Chondrocyte (in vitro differentiated cells): ENCODE measurements at regions not wholly inside any gene's neighbourhood (a gene's known extent, or its start where the extent isn't known, plus 50 kb on each side); places are given as distances from the start of the nearest gene placed in this dataset.

Experiments used
- DNase-seq: peaks from one replicate; pipeline ENCODE4 v3.0.0; 2021; ENCODE audit warnings: mixed read lengths, low spot score
- H3K27ac Mint-ChIP-seq: one replicate; pipeline ENCODE4 v1.8.0; 2021; ENCODE audit warnings: mild to moderate bottlenecking, moderate library complexity, mixed read lengths; ENCODE audit not compliant: unreplicated experiment
- H3K27me3 Mint-ChIP-seq: 2 replicates; pipeline ENCODE4 v1.8.0; 2021; ENCODE audit warnings: low read depth, mixed read lengths
- H3K36me3 Mint-ChIP-seq: 2 replicates; pipeline ENCODE4 v1.8.0; 2021; ENCODE audit warnings: low read depth, mixed read lengths
- H3K4me1 Mint-ChIP-seq: 2 replicates; pipeline ENCODE4 v1.8.0; 2021; ENCODE audit warnings: low read depth, mild to moderate bottlenecking, mixed read lengths
- H3K4me3 Mint-ChIP-seq: one replicate; pipeline ENCODE4 v1.8.0; 2021; ENCODE audit warnings: mild to moderate bottlenecking, moderate library complexity, mixed read lengths; ENCODE audit not compliant: unreplicated experiment
- H3K9me3 Mint-ChIP-seq: 2 replicates; pipeline ENCODE4 v1.8.0; 2021; ENCODE audit warnings: low read depth, mixed read lengths
- TF ChIP-seq, protein P1 (sequence below): fragments of 200-600 bp; sonication (generic); IDR thresholded peaks from 2 replicates; pipeline ENCODE4 v1.5.0; 2021; ENCODE audit warnings: antibody characterized with exemption, mild to moderate bottlenecking, moderate library complexity

GRCh38 chr12:113546916-113547863 is 75.5 kb upstream of the LHX5 start:
- TF ChIP-seq, protein P1, sequence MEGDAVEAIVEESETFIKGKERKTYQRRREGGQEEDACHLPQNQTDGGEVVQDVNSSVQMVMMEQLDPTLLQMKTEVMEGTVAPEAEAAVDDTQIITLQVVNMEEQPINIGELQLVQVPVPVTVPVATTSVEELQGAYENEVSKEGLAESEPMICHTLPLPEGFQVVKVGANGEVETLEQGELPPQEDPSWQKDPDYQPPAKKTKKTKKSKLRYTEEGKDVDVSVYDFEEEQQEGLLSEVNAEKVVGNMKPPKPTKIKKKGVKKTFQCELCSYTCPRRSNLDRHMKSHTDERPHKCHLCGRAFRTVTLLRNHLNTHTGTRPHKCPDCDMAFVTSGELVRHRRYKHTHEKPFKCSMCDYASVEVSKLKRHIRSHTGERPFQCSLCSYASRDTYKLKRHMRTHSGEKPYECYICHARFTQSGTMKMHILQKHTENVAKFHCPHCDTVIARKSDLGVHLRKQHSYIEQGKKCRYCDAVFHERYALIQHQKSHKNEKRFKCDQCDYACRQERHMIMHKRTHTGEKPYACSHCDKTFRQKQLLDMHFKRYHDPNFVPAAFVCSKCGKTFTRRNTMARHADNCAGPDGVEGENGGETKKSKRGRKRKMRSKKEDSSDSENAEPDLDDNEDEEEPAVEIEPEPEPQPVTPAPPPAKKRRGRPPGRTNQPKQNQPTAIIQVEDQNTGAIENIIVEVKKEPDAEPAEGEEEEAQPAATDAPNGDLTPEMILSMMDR, result no peak
- peaks cover 17% of the 10 kb centered on the region for H3K9me3 Mint-ChIP-seq
- H3K4me1 Mint-ChIP-seq, result no peaks in the 10 kb centered on the region
- no peaks in the 10 kb centered on the region for H3K36me3 Mint-ChIP-seq
- peaks cover 3% of the 10 kb centered on the region for H3K27me3 Mint-ChIP-seq
- no peak overlapping the region for H3K27ac Mint-ChIP-seq
- H3K4me3 Mint-ChIP-seq, result no peak overlapping the region
- DNase-seq, result no peak

GRCh38 chr12:113537751-113538087 is 66.0 kb upstream of the LHX5 start:
- no peaks in the 10 kb centered on the region for H3K4me1 Mint-ChIP-seq
- TF ChIP-seq, protein P1, result no peak
- DNase-seq, result no peak
- no peaks in the 10 kb centered on the region for H3K36me3 Mint-ChIP-seq
- H3K9me3 Mint-ChIP-seq, result peaks cover 20% of the 10 kb centered on the region
- peaks cover 25% of the 10 kb centered on the region for H3K27me3 Mint-ChIP-seq
- no peak overlapping the region for H3K4me3 Mint-ChIP-seq
- H3K27ac Mint-ChIP-seq, result no peak overlapping the region

- Mint-ChIP-seq H3K9me3 (peaks cover 20% of the 10 kb centered on the region), H3K36me3 (no peaks in the 10 kb centered on the region), H3K27me3 (peaks cover 22% of the 10 kb centered on the region), H3K27ac (no peak overlapping the region), H3K4me1 (no peaks in the 10 kb centered on the region), H3K4me3 (no peak overlapping the region)
- DNase-seq, result no peak
- TF ChIP-seq, protein P1, result no peak
These were observed 65.5 kb upstream of the LHX5 start for GRCh38 chr12:113537046-113537750.

DNA sequence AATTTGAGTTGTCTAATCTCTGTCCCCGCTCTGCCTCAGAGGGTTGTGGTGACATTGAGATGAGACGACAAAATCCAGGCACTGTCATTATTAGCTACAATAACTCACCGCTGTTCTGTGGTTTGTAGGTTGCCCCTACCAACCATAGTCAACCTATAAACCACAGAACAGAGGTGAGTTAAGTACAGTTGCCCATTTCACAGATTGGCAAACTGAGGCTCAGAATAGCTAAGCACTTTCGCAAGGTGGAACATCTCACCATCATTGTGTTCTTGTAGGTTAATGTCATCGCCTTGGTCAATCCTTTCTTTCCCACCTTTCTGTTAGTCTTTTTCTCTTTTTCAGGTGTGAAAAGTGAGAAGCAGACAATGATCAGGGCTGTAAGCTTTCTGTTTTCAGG is 63.4 kb upstream of the LHX5 start:
- Mint-ChIP-seq H3K27me3 (peaks cover 16% of the 10 kb centered on the region), H3K27ac (no peak overlapping the region), H3K4me1 (no peaks in the 10 kb centered on the region), H3K4me3 (no peak overlapping the region), H3K36me3 (no peaks in the 10 kb centered on the region), H3K9me3 (peaks cover 15% of the 10 kb centered on the region)
- DNase-seq, result no peak
- TF ChIP-seq, protein P1, result no peak

GRCh38 chr12:113534555-113534954 is 62.9 kb upstream of the LHX5 start:
- no peak overlapping the region for H3K4me3 Mint-ChIP-seq
- peaks cover 16% of the 10 kb centered on the region for H3K27me3 Mint-ChIP-seq
- no peak for DNase-seq
- no peak overlapping the region for H3K27ac Mint-ChIP-seq
- H3K36me3 Mint-ChIP-seq, result no peaks in the 10 kb centered on the region
- H3K4me1 Mint-ChIP-seq, result no peaks in the 10 kb centered on the region
- peaks cover 15% of the 10 kb centered on the region for H3K9me3 Mint-ChIP-seq
- TF ChIP-seq, protein P1, result no peak
